SH-SY5Y (cell line): ENCODE measurements at regions not wholly inside any gene's neighbourhood (a gene's known extent, or its start where the extent isn't known, plus 50 kb on each side); places are given as distances from the start of the nearest gene placed in this dataset.

Experiments
- GATA2 ChIP-seq: IDR thresholded peaks from 2 replicates; pipeline ENCODE4 v1.6.1; 2011; ENCODE audit warnings: mild to moderate bottlenecking, low read depth, low read length
- GATA3 ChIP-seq: IDR thresholded peaks from 2 replicates; pipeline ENCODE4 v1.6.1; 2011; ENCODE audit warnings: low read depth, mild to moderate bottlenecking, low read length, moderate library complexity

GRCh38 chr2:16855183-16855582, 189.5 kb upstream of the CYRIA start:
- TF ChIP-seq GATA3 (no peak), GATA2 (no peak)
